GM12878 (cell line): ENCODE measurements at regions not wholly inside any gene's neighbourhood (a gene's known extent, or its start where the extent isn't known, plus 50 kb on each side); places are given as distances from the start of the nearest gene placed in this dataset.
"Not testable (repeated sequence)": the region's sequence is repeated elsewhere in the genome, so short reads cannot be mapped to it uniquely, and the experiment has no call there.

Source experiments
- ATAC-seq: fragments of 200-7000 bp; cut with Tn5 transposase; 3 replicates; pipeline ENCODE4 v1.9.1; 2020; ENCODE audit warnings: mild to moderate bottlenecking, moderate library complexity
- BruUV-seq: library from RNA; stranded (reverse); fragments of 400-500 nt; replicated peaks from 2 replicates; lab custom pipeline; 2021; lab: Mats Ljungman, UMichigan
- CTCF ChIA-PET: fragments of 300-600 bp; sonication (Branson Sonifier 250); formaldehyde crosslinking; extraction: SDS; loops from one replicate; lab custom pipeline; 2021; ENCODE audit warnings: inconsistent platforms; lab: Yijun Ruan, JAX
- POLR2A ChIA-PET: fragments of 350-600 bp; formaldehyde crosslinking; extraction: SDS; loops from one replicate; lab custom pipeline; 2021; ENCODE audit warnings: inconsistent platforms; lab: Charles Lee
- RAD21 ChIA-PET: fragments of 300-600 bp; sonication (Branson Sonifier 250); formaldehyde crosslinking; loops from one replicate; lab custom pipeline; 2023; ENCODE audit warnings: antibody characterized with exemption; ENCODE audit not compliant: unreplicated experiment; lab: Charles Lee
- SMC1A ChIA-PET: fragments of 300-600 bp; sonication (Branson Sonifier 250); formaldehyde crosslinking; loops from one replicate; lab custom pipeline; 2023; ENCODE audit not compliant: unreplicated experiment, uncharacterized antibody; lab: Charles Lee
- DNase-seq: peaks from one replicate; pipeline ENCODE4 v3.0.0-alpha.2; 2011; ENCODE audit warnings: low read depth, low spot score
- FAIRE-seq: peaks from 3 replicates; lab custom pipeline; 2011; peaks lifted over from hg19 to GRCh38; lab: Jason Lieb, UNC
- H2AFZ ChIP-seq: 2 replicates; pipeline ENCODE4 v1.6.0; 2011; ENCODE audit warnings: low read depth, low read length, control low read depth; ENCODE audit not compliant: control insufficient read depth
- H3K27ac ChIP-seq: 2 replicates; pipeline ENCODE4 v1.5.1; 2011; ENCODE audit warnings: control low read depth; ENCODE audit not compliant: control insufficient read depth, insufficient read depth
- H3K27me3 ChIP-seq, 2 experiments: replicated peaks in 1 of 2; 2 replicates each; pipeline versions ENCODE4 v1.6.0 to v1.6.1; 2011; ENCODE audit warnings: low read length in 1 of 2; ENCODE audit not compliant: control insufficient read depth in 2 of 2, insufficient read depth in 2 of 2
- H3K36me3 ChIP-seq, 2 experiments: 2 replicates each; pipeline ENCODE4 v1.5.1; 2011; ENCODE audit warnings: low read length in 1 of 2; ENCODE audit not compliant: control insufficient read depth in 2 of 2, insufficient read depth in 2 of 2
- H3K4me1 ChIP-seq: 2 replicates; pipeline ENCODE4 v1.6.1; 2011; ENCODE audit warnings: mild to moderate bottlenecking, low read length, moderate library complexity, mixed read lengths; ENCODE audit not compliant: control insufficient read depth, insufficient read depth
- H3K4me2 ChIP-seq: 2 replicates; pipeline ENCODE4 v1.6.0; 2011; ENCODE audit warnings: control low read depth; ENCODE audit not compliant: control insufficient read depth, insufficient read depth
- H3K4me3 ChIP-seq: fragments of 200-600 bp; sonication (generic); 2 replicates; pipeline ENCODE4 v1.5.1; 2016
- H3K79me2 ChIP-seq: 2 replicates; pipeline ENCODE4 v1.6.0; 2011; ENCODE audit warnings: low read length; ENCODE audit not compliant: control insufficient read depth, insufficient read depth
- H3K9ac ChIP-seq: 2 replicates; pipeline ENCODE4 v1.8.0; 2011; ENCODE audit warnings: low read length, control low read depth, mixed read lengths; ENCODE audit not compliant: control insufficient read depth, insufficient read depth
- H3K9me3 ChIP-seq: replicated peaks from 3 replicates; pipeline ENCODE4 v1.5.1; 2011; ENCODE audit warnings: mild to moderate bottlenecking, low read length; ENCODE audit not compliant: control insufficient read depth, insufficient read depth
- H4K20me1 ChIP-seq: 2 replicates; pipeline ENCODE4 v1.6.0; 2011; ENCODE audit not compliant: control insufficient read depth, insufficient read depth
- CTCF ChIP-seq, 3 experiments: IDR thresholded peaks in 2 of 3; conservative IDR thresholded peaks in 1 of 3; 2 replicates each; pipeline ENCODE4 v1.5.1; 2011; ENCODE audit warnings: low read depth in 3 of 3, low read length in 3 of 3, mild to moderate bottlenecking in 3 of 3, control low read depth in 2 of 3, moderate library complexity in 2 of 3, inconsistent platforms in 1 of 3, mixed read lengths in 1 of 3; ENCODE audit not compliant: control insufficient read depth in 2 of 3, insufficient read depth in 1 of 3; ENCODE audit errors: extremely low read depth in 1 of 3
- E4F1 ChIP-seq: fragments of 450-650 bp; IDR thresholded peaks from 2 replicates; pipeline ENCODE4 v1.6.1; 2018; ENCODE audit warnings: borderline replicate concordance, mild to moderate bottlenecking; ENCODE audit not compliant: partially characterized antibody
- ETV6 ChIP-seq, 2 experiments: fragments of 450-650 bp in 1 of 2; IDR thresholded peaks in 1 of 2; conservative IDR thresholded peaks in 1 of 2; 2 replicates each; pipeline ENCODE4 v1.6.1; 2014; ENCODE audit warnings: antibody characterized with exemption in 1 of 2, borderline replicate concordance in 1 of 2, low read depth in 1 of 2, mild to moderate bottlenecking in 1 of 2, moderate library complexity in 1 of 2
- NFXL1 ChIP-seq: fragments of 450-650 bp; IDR thresholded peaks from 2 replicates; pipeline ENCODE4 v1.6.1; 2017; ENCODE audit warnings: antibody characterized with exemption, mild to moderate bottlenecking, borderline replicate concordance
- WRNIP1 ChIP-seq: IDR thresholded peaks from 2 replicates; pipeline ENCODE4 v1.6.1; 2011; ENCODE audit warnings: low read depth, low read length, improper control_type of control experiment, borderline replicate concordance
- WGBS: methylation state at CpG from one replicate; pipeline ENCODE4 v1.1.6; 2016; ENCODE audit warnings: low lambda C conversion rate; ENCODE audit not compliant: insufficient replicate concordance, insufficient coverage; ENCODE audit errors: missing lambda C conversion rate; 5-methylcytosine and 5-hydroxymethylcytosine counted together
- in situ Hi-C: fragments of 300-500 bp; cut with MboI; formaldehyde crosslinking; loops from 9 replicates; pipeline ENCODE4 v1.14.3; 2018; ENCODE audit warnings: mixed read lengths
- intact Hi-C: fragments of 100-400 bp; cut with micrococcal nuclease; formaldehyde crosslinking; loops from one replicate; pipeline ENCODE4 v1.14.2; 2022; ENCODE audit not compliant: unreplicated experiment

DNA sequence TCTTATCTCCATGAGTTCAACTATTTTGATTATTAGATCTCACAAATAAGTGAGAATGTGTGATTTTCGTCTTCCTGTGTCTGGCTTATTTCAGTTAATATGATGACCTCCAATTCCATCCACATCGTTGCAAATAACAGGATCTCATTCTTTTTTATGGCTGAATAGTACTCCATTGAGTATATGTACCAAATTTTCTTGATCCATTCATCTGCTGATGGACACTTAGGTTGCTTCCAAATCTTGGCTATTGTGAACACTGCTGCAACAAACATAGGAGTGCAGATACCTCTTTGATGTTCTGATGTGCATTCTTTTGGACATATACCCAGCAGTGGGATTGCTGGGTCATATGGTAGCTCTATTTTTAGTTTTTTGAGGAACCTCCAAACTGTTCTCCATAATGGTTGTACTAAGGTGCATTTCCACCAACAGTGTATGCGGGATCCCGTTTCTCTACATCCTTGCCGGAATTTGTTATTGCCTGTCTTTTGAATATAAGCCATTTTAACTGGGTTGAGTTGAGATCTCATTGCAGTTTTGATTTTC is 187.9 kb downstream of the BCAS1 start:
- TF ChIP-seq NFXL1 (peak; percentile 81; the same call in 1 of the 2 replicates), ETV6 (conservative IDR thresholded peaks at IDR 0.05 in 1 of 2, IDR thresholded peaks at IDR 0.05 in 1 of 2; ENCODE audit: borderline replicate concordance in 1 of 2, low read depth in 1 of 2) (peak in 1 of 2 experiments; percentile 89; a peak in 2 of 4 replicates)
- CTCF ChIA-PET = interaction anchor here (1.6 kb wide), 1 partner anchor 32 kb away, joined by 3 read pairs; no protein-coding TSS in a partner anchor
- H3K36me3 ChIP-seq, BruUV-seq, H3K4me3 ChIP-seq, H3K79me2 ChIP-seq, H3K27me3 ChIP-seq, DNase-seq, RAD21 ChIA-PET, H3K4me2 ChIP-seq, H3K9me3 ChIP-seq, H2AFZ ChIP-seq, FAIRE-seq, H3K27ac ChIP-seq, H3K9ac ChIP-seq, ATAC-seq, intact Hi-C loops, H4K20me1 ChIP-seq, in situ Hi-C loops: not testable (repeated sequence)
- WGBS = 94% methylated on average over 5 of the region's 5 CpGs
- peaks cover 11% of the 10 kb centered on the region for H3K4me1 ChIP-seq
- SMC1A ChIA-PET = interaction anchor here (3.0 to 7.6 kb wide), 2 partner anchors 8 to 10 kb away, joined by 13 to 49 read pairs; no protein-coding TSS in a partner anchor
- POLR2A ChIA-PET = interaction anchor here (0.8 kb wide), 1 partner anchor 9 kb away, joined by 4 read pairs; no protein-coding TSS in a partner anchor

GRCh38 chr20:53881362-53881761 is 189.0 kb downstream of the BCAS1 start:
- intact Hi-C loops = no loop called here
- ChIA-PET RAD21 (interaction anchor here (0.6 to 3.7 kb wide), 4 partner anchors 11 to 1473 kb away, joined by 3 to 14 read pairs (median 3); no protein-coding TSS in a partner anchor), POLR2A (no interaction called here), SMC1A (interaction anchor here (1.1 to 7.6 kb wide), 4 partner anchors 10 to 142 kb away, joined by 3 to 49 read pairs (median 4); no protein-coding TSS in a partner anchor), CTCF (interaction anchor here (0.6 to 1.7 kb wide), 3 partner anchors 22 to 50 kb away, joined by 3 read pairs; no protein-coding TSS in a partner anchor)
- Histone ChIP-seq H3K27ac (no peak overlapping the region), H3K4me3 (no peak overlapping the region), H4K20me1 (no peaks in the 10 kb centered on the region), H3K27me3 (no peaks in the 10 kb centered on the region), H3K9ac (no peak overlapping the region), H2AFZ (no peak overlapping the region), H3K4me2 (no peak overlapping the region), H3K79me2 (no peaks in the 10 kb centered on the region), H3K4me1 (peaks cover 11% of the 10 kb centered on the region), H3K36me3 (no peaks in the 10 kb centered on the region), H3K9me3 (no peaks in the 10 kb centered on the region; the same call in 2 of the 3 replicates)
- DNase-seq (no peak), FAIRE-seq (no peak), ATAC-seq (no peak)
- no TSS peak for BruUV-seq
- in situ Hi-C loops = no loop called here
- whole genome bisulfite sequencing = 80% methylated on average over 3 of the region's 3 CpGs
- TF ChIP-seq E4F1 = no peak
- TF ChIP-seq CTCF (IDR thresholded peaks at IDR 0.05 in 2 of 3, conservative IDR thresholded peaks at IDR 0.05 in 1 of 3; ENCODE audit: control insufficient read depth in 2 of 3, extremely low read depth in 1 of 3, insufficient read depth in 1 of 3, low read depth in 3 of 3, low read length in 3 of 3) = no peak
- no peak for TF ChIP-seq WRNIP1
